HEK293 (cell line): ENCODE measurements at regions not wholly inside any gene's neighbourhood (a gene's known extent, or its start where the extent isn't known, plus 50 kb on each side); places are given as distances from the start of the nearest gene placed in this dataset.

Experiments
- CTCF ChIA-PET: fragments of 350-600 bp; formaldehyde crosslinking; extraction: SDS; loops from one replicate; lab custom pipeline; 2021; ENCODE audit warnings: antibody characterized with exemption; lab: Yijun Ruan, JAX
- POLR2A ChIA-PET: fragments of 300-600 bp; formaldehyde crosslinking; extraction: SDS; loops from one replicate; lab custom pipeline; 2020; ENCODE audit warnings: antibody characterized with exemption, inconsistent platforms; lab: Yijun Ruan, JAX
- H3K27ac ChIP-seq: fragments of 200-500 bp; sonication (Bioruptor generic); 2 replicates; pipeline ENCODE4 v1.5.1; 2014; ENCODE audit warnings: low read depth, low read length, control low read depth, inconsistent platforms; ENCODE audit errors: extremely low read depth
- H3K36me3 ChIP-seq, 2 experiments: fragments of 200-500 bp in 1 of 2; sonication (Bioruptor generic) in 1 of 2; 1 replicate in 1 of 2; 2 replicates in 1 of 2; pipeline ENCODE4 v1.5.1; 2014 to 2017; ENCODE audit warnings: inconsistent platforms in 2 of 2, low read length in 2 of 2; ENCODE audit not compliant: control insufficient read depth in 2 of 2, insufficient read depth in 1 of 2
- H3K4me1 ChIP-seq: fragments of 200-500 bp; sonication (Bioruptor generic); 2 replicates; pipeline ENCODE4 v1.5.1; 2014; ENCODE audit warnings: mild to moderate bottlenecking, low read length, inconsistent platforms; ENCODE audit not compliant: control insufficient read depth, insufficient read depth
- H3K4me3 ChIP-seq: 2 replicates; pipeline ENCODE4 v1.5.1; 2011; ENCODE audit warnings: low read depth, mild to moderate bottlenecking, control low read depth, low read length, moderate library complexity
- H3K9me3 ChIP-seq: fragments of 200-500 bp; sonication (Bioruptor generic); 2 replicates; pipeline ENCODE4 v1.5.1; 2014; ENCODE audit warnings: low read depth, low read length, inconsistent platforms; ENCODE audit not compliant: control insufficient read depth, insufficient read depth
- GLI2 ChIP-seq: fragments of 450-650 bp; formaldehyde crosslinking; IDR thresholded peaks from 2 replicates; pipeline ENCODE4; 2017; ENCODE audit warnings: missing biosample characterization, missing genetic modification characterization, low read depth, borderline replicate concordance
- KLF9 ChIP-seq: fragments of 450-650 bp; formaldehyde crosslinking; IDR thresholded peaks from 2 replicates; pipeline ENCODE4 v1.5.1; 2016; ENCODE audit warnings: missing biosample characterization, missing genetic modification characterization, low read depth
- OSR2 ChIP-seq: fragments of 450-650 bp; formaldehyde crosslinking; IDR thresholded peaks from 2 replicates; pipeline ENCODE4 v1.5.1; 2016; ENCODE audit warnings: missing biosample characterization, missing genetic modification characterization
- PRDM2 ChIP-seq: fragments of 450-650 bp; formaldehyde crosslinking; IDR thresholded peaks from 2 replicates; pipeline ENCODE4 v1.5.1; 2016; ENCODE audit warnings: missing biosample characterization, missing genetic modification characterization, borderline replicate concordance
- SALL2 ChIP-seq: fragments of 450-650 bp; formaldehyde crosslinking; IDR thresholded peaks from 2 replicates; pipeline ENCODE4 v1.5.0; 2017; ENCODE audit warnings: missing biosample characterization, mild to moderate bottlenecking, missing genetic modification characterization, borderline replicate concordance
- YY1 ChIP-seq: fragments of 450-650 bp; formaldehyde crosslinking; IDR thresholded peaks from 2 replicates; pipeline ENCODE4 v1.5.1; 2018; ENCODE audit warnings: missing biosample characterization, missing genetic modification characterization
- ZBTB17 ChIP-seq: fragments of 450-650 bp; formaldehyde crosslinking; IDR thresholded peaks from 2 replicates; pipeline ENCODE4 v1.5.1; 2016; ENCODE audit warnings: missing biosample characterization, missing genetic modification characterization
- ZBTB6 ChIP-seq: fragments of 450-650 bp; formaldehyde crosslinking; IDR thresholded peaks from 2 replicates; pipeline ENCODE4 v1.5.1; 2017; ENCODE audit warnings: missing biosample characterization, missing genetic modification characterization
- ZFP41 ChIP-seq: fragments of 450-650 bp; formaldehyde crosslinking; IDR thresholded peaks from 2 replicates; pipeline ENCODE4 v1.5.1; 2016; ENCODE audit warnings: missing biosample characterization, missing genetic modification characterization, borderline replicate concordance
- ZIC2 ChIP-seq: fragments of 450-650 bp; formaldehyde crosslinking; IDR thresholded peaks from 2 replicates; pipeline ENCODE4 v1.5.1; 2016; ENCODE audit warnings: missing biosample characterization, missing genetic modification characterization
- ZNF146 ChIP-seq: fragments of 450-650 bp; formaldehyde crosslinking; IDR thresholded peaks from 2 replicates; pipeline ENCODE4 v1.5.1; 2016; ENCODE audit warnings: missing biosample characterization, missing genetic modification characterization
- ZNF211 ChIP-seq: fragments of 450-650 bp; formaldehyde crosslinking; IDR thresholded peaks from 2 replicates; pipeline ENCODE4 v1.5.1; 2016; ENCODE audit warnings: low read depth, missing biosample characterization, missing genetic modification characterization
- ZNF37A ChIP-seq: fragments of 450-650 bp; IDR thresholded peaks from 2 replicates; pipeline ENCODE4 v1.5.1; 2018; ENCODE audit warnings: missing biosample characterization, missing genetic modification characterization
- ZNF488 ChIP-seq: fragments of 450-650 bp; formaldehyde crosslinking; IDR thresholded peaks from 2 replicates; pipeline ENCODE4 v1.5.1; 2016; ENCODE audit warnings: missing biosample characterization, missing genetic modification characterization
- ZNF792 ChIP-seq: fragments of 450-650 bp; formaldehyde crosslinking; IDR thresholded peaks from 2 replicates; pipeline ENCODE4 v1.5.1; 2016; ENCODE audit warnings: missing biosample characterization, missing genetic modification characterization
- ZSCAN23 ChIP-seq: fragments of 450-650 bp; formaldehyde crosslinking; IDR thresholded peaks from 2 replicates; pipeline ENCODE4 v1.5.1; 2016; ENCODE audit warnings: missing biosample characterization, missing genetic modification characterization
- TF ChIP-seq, protein P1 (sequence below): fragments of 450-650 bp; formaldehyde crosslinking; IDR thresholded peaks from 2 replicates; pipeline ENCODE4 v1.5.1; 2016; ENCODE audit warnings: missing biosample characterization, missing genetic modification characterization
- TF ChIP-seq, protein P2 (sequence below): sonication (generic); formaldehyde crosslinking; IDR thresholded peaks from 2 replicates; pipeline ENCODE4 v1.8.1; 2022; ENCODE audit warnings: mild to moderate bottlenecking, moderate library complexity, missing genetic modification reagents
- TF ChIP-seq, protein P3 (sequence below): fragments of 450-650 bp; formaldehyde crosslinking; conservative IDR thresholded peaks from 2 replicates; pipeline ENCODE4 v1.5.1; 2016; ENCODE audit warnings: low read depth, missing biosample characterization, missing genetic modification characterization

DNA sequence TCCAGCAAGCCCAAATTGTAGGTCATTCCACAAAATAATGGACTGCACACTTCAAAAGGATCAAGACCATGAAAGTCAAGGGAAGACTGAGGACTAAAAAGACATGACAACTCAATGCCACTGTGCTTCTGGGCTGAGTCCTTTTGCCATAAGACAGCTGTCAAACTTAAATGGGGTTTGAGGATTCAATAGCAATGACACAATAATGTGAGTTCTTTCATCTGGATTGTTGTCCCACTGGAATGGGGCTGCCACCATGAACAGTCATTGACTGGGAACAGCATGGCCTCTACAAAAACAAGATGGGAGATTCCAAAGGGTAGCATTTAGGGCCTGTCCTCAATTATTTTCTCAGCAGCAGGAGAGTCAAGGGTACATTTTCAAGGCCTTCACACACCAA is 118.5 kb downstream of the EN1 start (continued):
- TF ChIP-seq ZBTB6 (no peak), ZFP41 (tag by site-specific recombination) (no peak), YY1 (no peak), SALL2 (no peak)

DNA sequence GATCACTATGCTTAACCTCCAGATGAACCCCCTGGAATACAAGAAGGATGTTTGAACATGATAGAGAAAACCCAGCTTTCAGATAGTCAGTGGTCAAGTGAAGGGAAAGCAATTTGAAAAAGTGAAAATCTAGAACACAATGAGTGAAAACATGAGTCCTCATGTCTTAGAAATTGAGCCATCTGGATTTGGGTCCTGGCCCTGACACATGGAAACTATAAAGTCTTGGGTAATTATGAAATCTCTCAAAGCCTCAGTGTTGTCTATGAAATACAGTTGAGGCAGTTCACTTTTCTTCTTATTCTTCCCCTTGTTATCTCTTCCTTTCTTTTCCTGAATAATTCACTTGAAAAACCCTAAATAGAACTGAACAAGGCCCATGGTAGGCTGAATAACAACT is 120.6 kb downstream of the EN1 start:
- H3K4me3 ChIP-seq = no peak overlapping the region
- POLR2A ChIA-PET = no interaction called here
- no peaks in the 10 kb centered on the region for H3K4me1 ChIP-seq
- TF ChIP-seq PRDM2 (tag by site-specific recombination) (no peak), OSR2 (tag by site-specific recombination) (no peak), GLI2 (tag by site-specific recombination) (no peak), ZSCAN23 (tag by site-specific recombination) (no peak)
- TF ChIP-seq, all 188 proteins: peak for 0
- CTCF ChIA-PET = no interaction called here
- Histone ChIP-seq H3K36me3 (no peaks in the 10 kb centered on the region), H3K9me3 (no peaks in the 10 kb centered on the region), H3K27ac (no peak overlapping the region)

GRCh38 chr2:118723394-118723793 is 124.1 kb downstream of the EN1 start:
- Histone ChIP-seq H3K4me3 (no peak overlapping the region), H3K9me3 (no peaks in the 10 kb centered on the region), H3K36me3 (no peaks in the 10 kb centered on the region), H3K4me1 (no peaks in the 10 kb centered on the region)
- ChIA-PET CTCF (no interaction called here), POLR2A (no interaction called here)
- TF ChIP-seq ZBTB17 (tag by site-specific recombination) (no peak), ZNF146 (no peak), KLF9 (tag by site-specific recombination) (no peak), ZIC2 (no peak), ZNF792 (tag by site-specific recombination) (no peak), ZNF211 (tag by site-specific recombination) (no peak), ZNF37A (tag by site-specific recombination) (no peak), ZNF488 (tag by site-specific recombination) (no peak)
- TF ChIP-seq, protein P1, sequence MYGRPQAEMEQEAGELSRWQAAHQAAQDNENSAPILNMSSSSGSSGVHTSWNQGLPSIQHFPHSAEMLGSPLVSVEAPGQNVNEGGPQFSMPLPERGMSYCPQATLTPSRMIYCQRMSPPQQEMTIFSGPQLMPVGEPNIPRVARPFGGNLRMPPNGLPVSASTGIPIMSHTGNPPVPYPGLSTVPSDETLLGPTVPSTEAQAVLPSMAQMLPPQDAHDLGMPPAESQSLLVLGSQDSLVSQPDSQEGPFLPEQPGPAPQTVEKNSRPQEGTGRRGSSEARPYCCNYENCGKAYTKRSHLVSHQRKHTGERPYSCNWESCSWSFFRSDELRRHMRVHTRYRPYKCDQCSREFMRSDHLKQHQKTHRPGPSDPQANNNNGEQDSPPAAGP = no peak
- TF ChIP-seq, protein P2, sequence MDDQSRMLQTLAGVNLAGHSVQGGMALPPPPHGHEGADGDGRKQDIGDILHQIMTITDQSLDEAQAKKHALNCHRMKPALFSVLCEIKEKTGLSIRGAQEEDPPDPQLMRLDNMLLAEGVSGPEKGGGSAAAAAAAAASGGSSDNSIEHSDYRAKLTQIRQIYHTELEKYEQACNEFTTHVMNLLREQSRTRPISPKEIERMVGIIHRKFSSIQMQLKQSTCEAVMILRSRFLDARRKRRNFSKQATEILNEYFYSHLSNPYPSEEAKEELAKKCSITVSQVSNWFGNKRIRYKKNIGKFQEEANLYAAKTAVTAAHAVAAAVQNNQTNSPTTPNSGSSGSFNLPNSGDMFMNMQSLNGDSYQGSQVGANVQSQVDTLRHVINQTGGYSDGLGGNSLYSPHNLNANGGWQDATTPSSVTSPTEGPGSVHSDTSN (CRISPR knock-in tag) = no peak
- TF ChIP-seq, protein P3, sequence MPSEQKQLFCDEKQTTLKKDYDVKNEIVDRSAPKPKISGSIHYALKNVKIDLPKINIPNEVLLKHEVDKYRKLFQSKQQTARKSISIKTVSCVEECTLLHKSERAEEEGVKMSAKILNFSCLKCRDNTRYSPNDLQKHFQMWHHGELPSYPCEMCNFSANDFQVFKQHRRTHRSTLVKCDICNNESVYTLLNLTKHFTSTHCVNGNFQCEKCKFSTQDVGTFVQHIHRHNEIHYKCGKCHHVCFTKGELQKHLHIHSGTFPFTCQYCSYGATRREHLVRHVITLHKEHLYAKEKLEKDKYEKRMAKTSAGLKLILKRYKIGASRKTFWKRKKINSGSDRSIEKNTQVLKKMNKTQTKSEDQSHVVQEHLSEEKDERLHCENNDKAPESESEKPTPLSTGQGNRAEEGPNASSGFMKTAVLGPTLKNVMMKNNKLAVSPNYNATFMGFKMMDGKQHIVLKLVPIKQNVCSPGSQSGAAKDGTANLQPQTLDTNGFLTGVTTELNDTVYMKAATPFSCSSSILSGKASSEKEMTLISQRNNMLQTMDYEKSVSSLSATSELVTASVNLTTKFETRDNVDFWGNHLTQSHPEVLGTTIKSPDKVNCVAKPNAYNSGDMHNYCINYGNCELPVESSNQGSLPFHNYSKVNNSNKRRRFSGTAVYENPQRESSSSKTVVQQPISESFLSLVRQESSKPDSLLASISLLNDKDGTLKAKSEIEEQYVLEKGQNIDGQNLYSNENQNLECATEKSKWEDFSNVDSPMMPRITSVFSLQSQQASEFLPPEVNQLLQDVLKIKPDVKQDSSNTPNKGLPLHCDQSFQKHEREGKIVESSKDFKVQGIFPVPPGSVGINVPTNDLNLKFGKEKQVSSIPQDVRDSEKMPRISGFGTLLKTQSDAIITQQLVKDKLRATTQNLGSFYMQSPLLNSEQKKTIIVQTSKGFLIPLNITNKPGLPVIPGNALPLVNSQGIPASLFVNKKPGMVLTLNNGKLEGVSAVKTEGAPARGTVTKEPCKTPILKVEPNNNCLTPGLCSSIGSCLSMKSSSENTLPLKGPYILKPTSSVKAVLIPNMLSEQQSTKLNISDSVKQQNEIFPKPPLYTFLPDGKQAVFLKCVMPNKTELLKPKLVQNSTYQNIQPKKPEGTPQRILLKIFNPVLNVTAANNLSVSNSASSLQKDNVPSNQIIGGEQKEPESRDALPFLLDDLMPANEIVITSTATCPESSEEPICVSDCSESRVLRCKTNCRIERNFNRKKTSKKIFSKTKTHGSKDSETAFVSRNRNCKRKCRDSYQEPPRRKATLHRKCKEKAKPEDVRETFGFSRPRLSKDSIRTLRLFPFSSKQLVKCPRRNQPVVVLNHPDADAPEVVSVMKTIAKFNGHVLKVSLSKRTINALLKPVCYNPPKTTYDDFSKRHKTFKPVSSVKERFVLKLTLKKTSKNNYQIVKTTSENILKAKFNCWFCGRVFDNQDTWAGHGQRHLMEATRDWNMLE (tag by site-specific recombination) = no peak
- TF ChIP-seq, all 188 proteins: peak for 0
- H3K27ac ChIP-seq = no peak overlapping the region
